NCI-H2107 treated with DMSO at 0.1 percent for 48 hours (cell line): ENCODE measurements at regions not wholly inside any gene's neighbourhood (a gene's known extent, or its start where the extent isn't known, plus 50 kb on each side); places are given as distances from the start of the nearest gene placed in this dataset.

Source experiments
- DNase-seq: peaks from one replicate; lab custom pipeline; 2025; ENCODE audit not compliant: unreplicated experiment; lab: John Stamatoyannopoulos, UW

- DNase-seq: no peak
Observed at GRCh38 chr6:144993870-144994269, 708.7 kb downstream of the UTRN start.

GRCh38 chr6:144997996-144998395, 712.9 kb downstream of the UTRN start:
- no peak for DNase-seq

- DNase-seq: no peak
Observed at GRCh38 chr6:144999127-144999526, 714.0 kb downstream of the UTRN start.

DNA sequence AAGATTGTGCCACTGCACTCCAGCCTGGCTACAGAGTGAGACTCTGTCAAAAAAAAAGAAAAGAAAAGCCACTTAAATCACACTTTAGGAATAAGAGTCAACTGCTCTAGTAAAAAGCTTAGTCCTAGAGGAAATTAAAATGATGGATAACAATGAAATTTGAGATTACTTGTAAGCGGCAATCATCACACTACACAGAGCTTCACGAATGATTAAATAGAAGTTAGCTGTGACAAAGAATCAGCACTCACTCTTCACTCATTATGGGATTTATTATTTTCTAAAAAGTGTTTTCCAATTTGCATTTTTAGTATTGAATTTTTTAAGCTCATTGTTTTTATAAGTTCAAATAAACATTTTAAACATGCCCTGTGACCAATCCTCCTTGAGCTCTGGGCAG, 718.0 kb downstream of the UTRN start:
- no peak for DNase-seq

GRCh38 chr6:145006914-145007313, 721.8 kb downstream of the UTRN start:
- no peak for DNase-seq

DNA sequence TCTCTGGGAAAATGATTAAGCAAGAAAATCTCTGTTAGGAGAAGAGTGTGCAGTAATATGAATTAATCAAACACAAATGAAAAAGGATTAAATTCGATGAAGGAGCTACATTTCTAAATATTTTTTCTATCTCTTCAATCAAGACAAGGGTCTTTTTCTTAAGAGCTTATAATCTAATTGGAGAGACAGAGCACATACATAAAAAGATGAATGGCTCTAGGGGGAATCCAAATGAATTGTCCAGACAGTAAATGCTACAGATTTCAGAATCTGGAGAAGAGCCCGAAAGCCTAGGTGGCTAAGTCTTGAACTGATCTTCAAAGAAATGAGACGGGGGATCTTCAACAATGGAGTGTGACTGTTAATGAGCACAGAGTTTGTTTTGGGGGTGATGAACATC, 723.6 kb downstream of the UTRN start:
- DNase-seq: no peak

DNA sequence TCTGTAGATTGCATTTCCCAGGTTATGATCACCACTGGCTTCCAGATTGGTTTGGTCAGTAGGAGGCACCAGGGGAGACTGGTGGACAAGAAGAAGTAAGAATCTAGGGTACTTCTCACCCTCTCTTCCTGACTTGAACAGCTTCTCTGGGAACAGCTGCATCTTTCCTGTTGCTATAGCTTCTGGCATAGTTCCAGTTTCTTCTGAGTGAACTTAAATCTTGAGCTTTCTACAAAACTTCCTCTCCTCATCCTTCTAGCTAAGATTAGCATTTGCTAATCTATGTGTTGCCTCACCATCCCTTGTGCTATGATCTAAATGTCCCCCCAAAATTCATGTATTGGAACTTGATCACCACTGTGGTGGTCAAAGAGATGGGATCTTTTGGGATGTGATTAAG, 724.6 kb downstream of the UTRN start:
- DNase-seq: no peak

- no peak for DNase-seq
Observed at GRCh38 chr6:145012039-145012662, 723.2 kb downstream of the EPM2A start.

GRCh38 chr6:145015739-145016558, 719.4 kb downstream of the EPM2A start:
- DNase-seq: no peak

DNA sequence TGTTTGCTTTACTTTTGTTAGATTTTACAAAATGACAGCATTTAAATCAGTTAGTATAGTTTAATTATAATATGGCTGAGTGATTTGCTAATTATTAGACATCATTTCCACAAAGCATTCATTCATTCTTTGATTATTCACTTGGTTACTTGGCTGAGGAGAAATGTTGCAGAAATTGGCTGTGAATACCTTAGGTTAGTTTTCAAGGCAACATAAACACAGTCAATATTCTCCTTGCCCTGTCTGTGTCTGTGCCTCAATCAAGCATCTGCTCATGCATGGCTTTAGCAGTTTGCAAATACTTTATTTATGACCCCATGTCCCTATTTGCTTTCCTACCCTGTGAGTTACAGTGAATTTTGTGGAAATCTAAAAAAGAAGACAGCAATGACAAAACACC, 718.3 kb downstream of the EPM2A start:
- DNase-seq: no peak

GRCh38 chr6:145017516-145017915, 717.8 kb downstream of the EPM2A start:
- DNase-seq: no peak

GRCh38 chr6:145018027-145018426, 717.3 kb downstream of the EPM2A start:
- no peak for DNase-seq

DNA sequence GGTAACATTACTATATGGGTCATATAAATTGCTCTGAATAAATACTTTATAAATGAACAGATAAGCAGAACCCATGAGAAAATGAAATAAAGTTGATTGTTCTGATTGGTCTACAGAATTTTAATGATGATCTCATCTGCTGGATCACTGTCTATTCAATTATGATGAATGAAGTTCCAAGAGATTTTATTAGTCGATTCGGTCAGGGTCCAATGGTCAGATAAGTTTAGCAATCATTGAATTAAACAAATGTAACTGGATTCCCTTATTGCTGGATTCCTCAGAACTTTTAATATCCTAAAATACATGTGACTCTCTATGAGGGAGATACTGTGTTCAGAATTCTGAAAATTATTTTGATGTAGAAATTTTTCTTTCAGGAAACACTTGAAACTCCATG, 715.2 kb downstream of the EPM2A start:
- DNase-seq: no peak

GRCh38 chr6:145020543-145020942, 714.8 kb downstream of the EPM2A start:
- DNase-seq: peak; percentile 7

DNA sequence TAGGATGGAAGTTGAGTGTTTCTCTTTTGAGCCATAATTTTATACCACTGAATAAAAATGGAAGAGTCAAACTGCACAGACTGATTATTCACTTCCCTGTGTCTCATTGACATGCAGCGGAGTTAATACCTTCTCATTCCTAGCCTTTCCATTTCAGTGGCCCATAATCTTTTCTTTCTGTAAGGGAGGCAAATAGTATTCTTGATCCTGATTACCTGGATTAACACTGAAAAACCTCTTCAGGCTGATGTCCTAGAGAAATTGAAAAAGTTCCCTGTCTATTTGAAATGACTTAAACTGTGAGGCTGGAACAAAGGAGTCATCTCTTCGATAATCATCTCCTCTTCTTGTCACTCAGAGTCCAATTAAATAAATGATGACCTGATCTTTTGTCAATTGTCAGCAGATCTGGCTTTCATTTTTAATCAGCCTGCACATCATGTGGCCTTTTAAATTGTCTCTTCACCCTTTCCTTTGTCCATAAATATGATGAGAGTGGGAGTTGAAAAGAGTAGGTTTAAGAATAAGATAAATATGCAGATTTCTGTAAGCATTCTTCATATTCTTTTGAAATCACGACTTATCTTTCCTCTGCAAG, 713.0 kb downstream of the EPM2A start:
- no peak for DNase-seq

DNA sequence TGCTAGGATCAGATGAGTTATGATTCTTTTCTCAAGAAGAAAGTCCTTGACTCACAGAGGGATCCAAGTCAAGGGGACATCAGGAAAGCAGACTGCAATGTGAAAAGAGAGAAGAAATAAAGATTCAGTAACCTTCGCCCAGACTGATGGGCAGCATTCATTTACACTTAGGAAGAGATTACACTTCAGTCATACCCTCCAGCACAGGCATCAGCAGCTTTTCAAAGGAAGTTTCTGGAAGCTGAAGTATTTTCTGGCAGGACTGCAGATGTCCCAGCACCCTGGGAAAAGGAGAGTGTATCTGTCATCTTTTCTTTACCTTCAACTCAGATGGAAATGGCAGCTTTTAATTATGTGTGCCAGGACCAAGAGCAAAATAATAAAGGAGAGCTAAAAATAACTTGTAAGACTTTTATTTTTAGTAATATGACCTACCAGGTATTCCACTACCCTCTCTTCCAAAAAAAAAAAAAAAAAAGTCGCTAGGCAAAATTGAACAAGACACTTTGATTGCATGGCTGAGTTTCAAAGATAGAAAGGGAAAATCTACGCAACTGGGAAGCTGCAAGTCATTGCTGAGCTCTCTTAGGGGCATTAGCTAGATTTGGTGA, 712.1 kb downstream of the EPM2A start:
- no peak for DNase-seq

GRCh38 chr6:145025488-145025887, 709.8 kb downstream of the EPM2A start:
- no peak for DNase-seq

DNA sequence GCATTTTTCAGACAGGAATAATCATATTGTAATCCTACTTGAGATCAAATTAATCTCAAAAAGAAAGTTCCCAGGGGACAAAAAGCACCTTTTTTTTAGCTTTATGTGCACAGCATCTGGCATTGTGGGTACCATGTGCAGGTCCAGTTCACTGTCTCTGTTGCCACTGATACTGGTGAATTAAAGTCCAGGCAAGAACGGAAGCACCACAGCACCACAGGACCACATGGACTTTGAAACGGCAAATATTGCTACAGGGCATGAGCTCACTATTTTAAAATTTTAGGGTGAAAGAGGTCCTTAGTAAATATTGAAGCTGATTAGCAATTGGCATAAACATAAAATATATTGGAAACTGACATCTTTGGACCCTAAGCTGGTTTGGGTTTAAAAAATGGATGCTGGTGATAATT, 709.0 kb downstream of the EPM2A start:
- no peak for DNase-seq

DNA sequence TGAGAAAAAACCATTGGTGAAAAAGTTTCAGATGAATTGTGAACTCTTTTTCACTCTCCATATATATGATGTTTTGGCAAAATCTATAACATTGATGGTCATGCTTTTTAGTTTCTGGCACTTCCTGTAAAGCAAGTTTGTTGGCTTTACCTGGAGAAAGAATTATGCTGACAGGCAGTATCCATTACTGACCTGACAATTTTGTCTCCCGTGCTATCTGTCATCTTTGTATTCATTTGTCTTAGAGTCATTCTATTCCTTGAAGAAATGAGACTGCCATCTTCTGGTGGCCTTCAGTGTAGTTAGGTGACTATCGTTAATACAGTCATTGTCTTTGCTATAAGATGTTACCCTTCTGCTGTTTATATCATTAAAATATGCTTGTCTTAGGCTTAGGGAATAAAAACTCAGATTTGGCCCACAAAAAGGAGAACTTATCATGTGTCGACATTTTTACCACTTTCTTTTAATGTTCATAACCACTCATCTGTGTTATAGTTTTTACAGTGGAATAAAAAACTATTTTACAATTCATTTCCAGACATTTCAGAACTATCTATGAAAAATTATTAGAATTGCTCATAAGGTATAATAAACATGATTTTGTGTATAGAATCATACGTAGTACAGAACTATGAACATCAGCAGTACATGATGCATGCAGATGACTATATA, 707.0 kb downstream of the EPM2A start:
- DNase-seq: peak; percentile 54

- no peak for DNase-seq
Observed at GRCh38 chr6:145031001-145031400, 704.3 kb downstream of the EPM2A start.

DNA sequence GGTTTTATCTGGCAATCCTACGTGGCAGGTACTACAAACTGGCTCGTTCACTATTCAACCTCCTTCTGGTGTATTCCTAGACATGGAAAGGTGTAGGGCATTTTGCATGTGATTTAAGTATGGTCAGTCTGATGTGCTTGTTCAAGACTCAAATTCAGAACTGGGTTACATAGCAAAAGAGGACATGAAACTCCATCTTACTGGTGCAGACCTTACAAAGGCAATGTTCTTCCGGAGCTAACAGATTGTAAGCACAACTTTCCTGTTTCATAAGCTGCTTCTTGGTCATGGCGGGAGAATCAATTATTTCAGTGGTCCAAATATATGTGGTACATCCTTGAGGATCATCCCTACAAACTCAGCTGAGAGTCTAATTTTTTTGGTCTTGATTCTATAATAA, 703.4 kb downstream of the EPM2A start:
- no peak for DNase-seq
